ENCODE measurements at regions not wholly inside any gene's neighbourhood (a gene's known extent, or its start where the extent isn't known, plus 50 kb on each side); places are given as distances from the start of the nearest gene placed in this dataset.
"Not testable (repeated sequence)": the region's sequence is repeated elsewhere in the genome, so short reads cannot be mapped to it uniquely, and the experiment has no call there.

GRCh38 chr18:22753130-22753831 is 179.8 kb upstream of the RBBP8 start:
- no peak for DNase-seq

GRCh38 chr18:22764005-22764404 is 169.1 kb upstream of the RBBP8 start:
- DNase-seq, result not testable (repeated sequence)

GRCh38 chr18:22765896-22766295 is 167.2 kb upstream of the RBBP8 start:
- DNase-seq, result peak in 1 of 2 experiments; percentile 7

- DNase-seq, result no peak
Measured at GRCh38 chr18:22767653-22768052, 165.5 kb upstream of the RBBP8 start.

- no peak for DNase-seq
Measured at GRCh38 chr18:22773944-22774343, 159.2 kb upstream of the RBBP8 start.

GRCh38 chr18:22778996-22779395 is 154.1 kb upstream of the RBBP8 start:
- DNase-seq, result peak; percentile 26 to 63

GRCh38 chr18:22783245-22783644 is 149.9 kb upstream of the RBBP8 start:
- no peak for DNase-seq

- DNase-seq, result no peak
Measured at GRCh38 chr18:22783662-22784076, 149.5 kb upstream of the RBBP8 start.

- DNase-seq, result no peak
Measured at GRCh38 chr18:22789052-22789451, 144.1 kb upstream of the RBBP8 start.

- no peak for DNase-seq
Measured at GRCh38 chr18:22789600-22789999, 143.5 kb upstream of the RBBP8 start.

GRCh38 chr18:22790545-22791309 is 142.4 kb upstream of the RBBP8 start:
- DNase-seq, result no peak

- no peak for DNase-seq
Measured at GRCh38 chr18:22791310-22791610, 141.9 kb upstream of the RBBP8 start.

- DNase-seq, result no peak
Measured at GRCh38 chr18:22796113-22796512, 137.0 kb upstream of the RBBP8 start.

- DNase-seq, result no peak
Measured at GRCh38 chr18:22800551-22800951, 132.6 kb upstream of the RBBP8 start.

GRCh38 chr18:22813648-22814328 is 119.3 kb upstream of the RBBP8 start:
- peak in 1 of 2 experiments; percentile 55 for DNase-seq

GRCh38 chr18:22814329-22814703 is 118.8 kb upstream of the RBBP8 start:
- DNase-seq, result no peak

GRCh38 chr18:22816266-22817176 is 116.6 kb upstream of the RBBP8 start:
- peak; percentile 44 to 77 for DNase-seq

- DNase-seq, result no peak
Measured at GRCh38 chr18:22817844-22818243, 115.3 kb upstream of the RBBP8 start.

GRCh38 chr18:22822024-22822423 is 111.1 kb upstream of the RBBP8 start:
- DNase-seq, result no peak

GRCh38 chr18:22822841-22823508 is 110.2 kb upstream of the RBBP8 start:
- DNase-seq, result no peak

- DNase-seq, result no peak
Measured at GRCh38 chr18:22826726-22827125, 106.4 kb upstream of the RBBP8 start.

- DNase-seq, result no peak
Measured at GRCh38 chr18:22827216-22827615, 105.9 kb upstream of the RBBP8 start.
